ENCODE measurements at regions not wholly inside any gene's neighbourhood (a gene's known extent, or its start where the extent isn't known, plus 50 kb on each side); places are given as distances from the start of the nearest gene placed in this dataset.

DNA sequence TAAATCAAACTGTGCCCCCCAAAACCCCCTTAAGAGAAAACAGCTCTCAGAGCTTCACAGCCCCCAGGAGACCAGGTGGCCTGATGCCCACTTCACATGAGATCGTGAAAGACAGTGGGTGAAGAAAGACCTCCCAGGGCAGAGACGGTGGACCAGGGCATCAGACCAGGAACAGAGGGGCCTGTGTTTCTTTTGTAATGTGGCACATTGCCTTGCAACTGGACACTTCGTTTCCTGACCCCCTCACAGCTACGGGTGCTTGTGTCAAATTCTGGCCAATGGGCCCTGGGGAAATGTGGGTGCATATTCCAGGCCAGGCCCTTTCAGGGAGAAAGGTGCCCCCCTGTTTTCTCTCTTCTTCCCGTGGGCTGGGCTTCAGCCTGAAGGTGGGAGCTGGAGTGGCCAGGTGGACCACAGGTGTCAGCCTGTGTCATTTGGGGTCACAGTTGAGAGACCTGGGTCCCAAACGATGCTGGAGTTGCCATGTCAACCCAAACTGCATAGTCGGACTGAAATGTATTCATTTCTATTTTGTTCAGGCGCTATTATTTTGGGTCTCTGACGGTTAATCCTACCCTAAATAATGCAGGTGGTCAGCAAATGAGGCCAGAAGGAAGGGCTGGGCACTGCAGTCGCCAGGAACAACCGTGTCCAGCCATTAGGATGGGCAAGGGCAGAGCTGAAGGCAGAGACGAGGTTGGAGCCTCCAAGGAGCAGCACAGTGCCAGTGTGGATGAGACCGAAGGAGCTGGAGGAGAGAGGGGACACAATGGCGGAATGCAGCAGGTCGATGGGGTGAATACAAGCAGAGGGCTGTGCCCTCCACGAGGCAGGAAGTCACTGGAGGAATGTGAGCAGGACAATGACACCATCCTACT, 338.2 kb downstream of the EIPR1 start:
- DNase-seq (ENCODE audit: extremely low read depth, low read depth), result no peak
- TF ChIP-seq, protein P1, sequence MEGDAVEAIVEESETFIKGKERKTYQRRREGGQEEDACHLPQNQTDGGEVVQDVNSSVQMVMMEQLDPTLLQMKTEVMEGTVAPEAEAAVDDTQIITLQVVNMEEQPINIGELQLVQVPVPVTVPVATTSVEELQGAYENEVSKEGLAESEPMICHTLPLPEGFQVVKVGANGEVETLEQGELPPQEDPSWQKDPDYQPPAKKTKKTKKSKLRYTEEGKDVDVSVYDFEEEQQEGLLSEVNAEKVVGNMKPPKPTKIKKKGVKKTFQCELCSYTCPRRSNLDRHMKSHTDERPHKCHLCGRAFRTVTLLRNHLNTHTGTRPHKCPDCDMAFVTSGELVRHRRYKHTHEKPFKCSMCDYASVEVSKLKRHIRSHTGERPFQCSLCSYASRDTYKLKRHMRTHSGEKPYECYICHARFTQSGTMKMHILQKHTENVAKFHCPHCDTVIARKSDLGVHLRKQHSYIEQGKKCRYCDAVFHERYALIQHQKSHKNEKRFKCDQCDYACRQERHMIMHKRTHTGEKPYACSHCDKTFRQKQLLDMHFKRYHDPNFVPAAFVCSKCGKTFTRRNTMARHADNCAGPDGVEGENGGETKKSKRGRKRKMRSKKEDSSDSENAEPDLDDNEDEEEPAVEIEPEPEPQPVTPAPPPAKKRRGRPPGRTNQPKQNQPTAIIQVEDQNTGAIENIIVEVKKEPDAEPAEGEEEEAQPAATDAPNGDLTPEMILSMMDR (IDR thresholded peaks at IDR 0.05; ENCODE audit: low read depth, low read length), result no peak

DNA sequence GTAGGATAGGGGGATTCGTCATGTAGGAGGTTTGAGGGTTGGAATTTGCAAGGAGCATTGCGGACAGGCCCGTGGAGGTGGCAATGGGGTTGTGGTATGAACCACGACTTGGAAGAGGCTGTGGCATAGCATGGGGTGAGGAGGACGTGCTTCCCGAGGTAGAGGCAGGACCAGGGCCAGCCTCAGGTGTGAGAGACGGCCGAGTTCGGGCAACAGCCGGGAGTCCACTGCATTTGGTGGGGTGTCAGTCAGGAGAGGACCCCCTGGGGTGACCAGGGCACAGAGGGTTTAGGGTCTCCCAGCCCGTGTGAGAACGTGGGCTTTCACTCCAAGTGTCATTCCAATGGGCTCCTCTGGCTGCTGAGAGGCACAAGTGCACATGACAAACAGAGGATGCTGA, 339.0 kb downstream of the EIPR1 start:
- TF ChIP-seq, protein P1 (IDR thresholded peaks at IDR 0.05; ENCODE audit: low read depth, low read length), result no peak
- no peak for DNase-seq (ENCODE audit: extremely low read depth, low read depth)

DNA sequence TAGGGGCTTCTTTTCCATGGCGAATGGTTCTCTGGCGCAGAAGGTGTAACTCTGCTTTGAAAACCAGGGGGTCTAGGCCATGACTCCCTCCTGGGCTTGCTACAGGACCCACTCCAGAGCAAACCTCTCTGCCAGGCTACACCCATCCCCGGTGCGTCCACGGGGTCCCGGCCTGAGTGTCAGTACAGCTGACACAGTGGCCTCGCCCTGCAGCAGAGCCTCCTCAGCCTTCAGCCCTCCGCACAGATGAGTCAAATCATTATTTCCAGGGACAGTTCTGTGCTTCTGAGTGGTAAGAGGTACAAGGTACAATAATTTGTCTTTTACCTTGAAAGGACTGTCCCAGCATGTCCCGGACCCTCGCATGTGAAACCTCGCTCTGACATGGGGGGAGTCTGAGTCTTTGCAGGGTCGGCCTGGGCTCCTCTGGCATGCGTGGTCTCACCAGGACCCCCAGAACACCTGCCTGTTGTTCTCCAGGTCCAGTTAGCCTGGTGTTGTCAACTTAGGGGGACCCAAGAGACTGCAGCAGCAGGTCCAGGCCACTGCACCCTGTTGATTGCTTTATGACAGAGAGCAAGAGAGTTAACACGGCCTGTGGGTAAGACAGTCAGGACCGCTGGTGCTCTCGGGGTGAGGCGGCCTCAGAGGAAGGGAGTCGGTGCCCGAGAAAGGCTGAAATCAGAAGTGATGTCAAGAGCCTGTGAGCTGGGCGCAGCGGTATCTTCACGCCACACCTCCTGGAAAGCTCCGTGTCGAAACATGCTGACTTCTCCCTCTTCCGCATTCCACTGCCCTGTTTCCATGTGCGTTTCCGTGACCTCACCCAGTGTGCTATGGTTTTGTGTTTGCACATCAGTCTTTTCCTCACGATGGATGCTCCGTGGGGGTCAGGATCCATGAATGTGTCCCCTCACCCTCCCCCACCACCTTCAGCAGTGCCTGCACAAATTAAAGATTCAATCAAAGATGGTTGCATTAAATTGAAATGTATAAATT, 340.1 kb downstream of the EIPR1 start:
- TF ChIP-seq, protein P1 (IDR thresholded peaks at IDR 0.05; ENCODE audit: low read depth, low read length), result no peak
- no peak for DNase-seq (ENCODE audit: extremely low read depth, low read depth)

DNA sequence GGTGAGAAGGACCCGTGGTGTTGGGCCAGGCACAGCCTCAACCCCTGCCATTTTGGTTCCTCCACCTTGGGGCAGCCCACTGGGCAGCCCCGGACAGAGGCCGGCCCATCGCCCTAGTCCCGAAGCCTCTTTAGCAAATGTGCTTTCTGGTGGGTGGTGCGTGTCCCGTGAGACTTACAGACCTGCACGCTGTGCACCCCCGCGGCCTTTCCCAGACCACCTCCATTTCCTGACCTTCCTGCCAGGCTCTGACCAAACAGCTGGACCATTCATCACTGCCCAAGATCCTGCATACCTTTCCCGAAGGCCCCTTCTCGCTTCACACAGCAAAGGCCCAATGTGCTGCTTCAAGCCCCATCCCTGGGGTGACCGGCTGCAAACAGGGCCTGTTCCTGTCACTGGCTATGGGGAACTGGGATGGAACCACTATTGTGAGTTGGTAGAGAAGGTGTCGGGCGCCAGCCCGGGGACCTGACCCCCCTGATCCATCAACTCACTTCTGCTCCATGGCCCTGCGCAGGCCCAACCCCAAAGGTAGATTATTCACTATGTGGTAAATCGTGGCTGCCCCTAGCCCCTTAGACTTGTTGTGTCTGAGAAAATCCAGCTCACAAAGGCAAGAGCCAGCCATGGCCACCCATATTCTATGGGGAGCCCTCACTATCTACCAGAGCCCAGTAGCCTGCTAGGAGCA, 341.0 kb downstream of the EIPR1 start:
- no peak for DNase-seq (ENCODE audit: extremely low read depth, low read depth)
- TF ChIP-seq, protein P1 (IDR thresholded peaks at IDR 0.05; ENCODE audit: low read depth, low read length), result no peak

DNA sequence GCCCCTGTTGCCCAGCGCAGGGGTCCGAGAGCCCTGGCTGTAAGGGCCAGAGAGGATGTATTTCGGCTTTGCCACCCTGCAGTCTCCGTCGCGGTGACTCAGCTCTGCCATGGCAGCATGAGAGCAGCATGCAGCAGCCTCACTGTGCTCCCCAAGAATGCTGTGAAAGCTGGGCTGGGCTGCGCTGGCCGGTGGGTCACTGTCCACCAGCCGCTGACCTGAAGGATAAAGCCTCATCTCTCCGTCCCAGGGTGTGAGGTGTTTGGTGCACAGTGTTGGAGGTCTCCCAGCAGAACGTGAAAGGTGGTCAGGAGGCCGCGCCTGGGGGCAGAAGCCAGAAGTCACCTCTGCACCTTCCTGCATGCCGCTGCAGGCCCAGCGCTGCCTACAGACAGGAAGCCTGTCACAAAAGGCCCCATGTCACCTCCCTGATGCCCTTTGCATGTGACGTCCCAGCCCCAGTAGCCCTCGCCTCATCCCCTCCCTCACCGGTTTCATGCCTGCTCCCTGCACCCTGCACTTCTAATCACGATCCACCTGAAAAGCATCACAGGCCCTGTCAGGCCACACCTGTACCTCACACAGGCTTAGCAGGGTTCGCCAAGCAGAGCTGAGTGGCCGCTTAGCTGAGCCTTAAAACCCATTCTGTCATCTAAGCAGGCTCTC, 342.1 kb downstream of the EIPR1 start:
- TF ChIP-seq, protein P1 (IDR thresholded peaks at IDR 0.05; ENCODE audit: low read depth, low read length), result no peak
- no peak for DNase-seq (ENCODE audit: extremely low read depth, low read depth)

DNA sequence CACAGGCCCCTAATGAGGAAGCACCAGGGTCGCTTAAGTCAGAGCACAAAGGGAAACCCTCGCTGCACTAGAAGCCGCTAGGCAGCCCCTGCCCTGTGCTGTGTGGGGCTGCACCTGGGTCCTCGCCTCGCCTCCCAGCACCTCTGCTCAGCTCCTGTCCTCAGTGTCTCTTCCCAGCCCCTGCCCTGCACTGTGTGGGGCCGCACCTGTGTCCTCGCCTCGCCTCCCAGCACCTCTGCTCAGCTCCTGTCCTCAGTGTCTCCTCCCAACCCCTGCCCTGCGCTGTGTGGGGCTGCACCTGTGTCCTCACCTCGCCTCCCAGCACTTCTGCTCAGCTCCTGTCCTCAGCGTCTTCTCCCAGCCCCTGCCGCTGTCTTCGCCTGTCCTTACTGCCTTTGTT, 342.8 kb downstream of the EIPR1 start:
- TF ChIP-seq, protein P1 (IDR thresholded peaks at IDR 0.05; ENCODE audit: low read depth, low read length), result no peak
- DNase-seq (ENCODE audit: extremely low read depth, low read depth), result no peak

All from AG09319 (cell line).